H1 (cell line): ENCODE measurements at regions not wholly inside any gene's neighbourhood (a gene's known extent, or its start where the extent isn't known, plus 50 kb on each side); places are given as distances from the start of the nearest gene placed in this dataset.

Source experiments
- CTCF ChIA-PET: fragments of 300-600 bp; sonication (Branson Sonifier 250); formaldehyde crosslinking; loops from one replicate; lab custom pipeline; 2021; ENCODE audit not compliant: partially characterized antibody; lab: Charles Lee
- POLR2A ChIA-PET: fragments of 300-600 bp; sonication (Branson Sonifier 250); formaldehyde crosslinking; loops from one replicate; lab custom pipeline; 2021; ENCODE audit warnings: inconsistent platforms; ENCODE audit not compliant: partially characterized antibody; lab: Charles Lee
- DNase-seq, 2 experiments: peaks; one replicate each; pipeline versions ENCODE4 v3.0.0 to v3.0.0-alpha.2; 2010 to 2022; ENCODE audit warnings: low spot score in 2 of 2, low read depth in 1 of 2, mixed read lengths in 1 of 2
- FAIRE-seq: peaks from 2 replicates; lab custom pipeline; 2011; peaks lifted over from hg19 to GRCh38; lab: Jason Lieb, UNC
- H2AFZ ChIP-seq: 2 replicates; pipeline ENCODE4 v1.8.1; 2012; ENCODE audit warnings: low read length, inconsistent platforms
- H2AK5ac ChIP-seq: 2 replicates; pipeline ENCODE4 v1.6.1; 2013; ENCODE audit warnings: low read depth, low read length
- H2BK120ac ChIP-seq: replicated peaks from 2 replicates; pipeline ENCODE3; 2013; ENCODE audit warnings: low read depth, low read length, inconsistent platforms
- H2BK12ac ChIP-seq: 2 replicates; pipeline ENCODE4 v1.6.1; 2013; ENCODE audit warnings: low read depth, low read length
- H2BK15ac ChIP-seq: 2 replicates; pipeline ENCODE4 v1.6.1; 2013; ENCODE audit warnings: low read length
- H2BK20ac ChIP-seq: 2 replicates; pipeline ENCODE4 v1.6.1; 2013; ENCODE audit warnings: low read length
- H2BK5ac ChIP-seq: 2 replicates; pipeline ENCODE4 v1.6.1; 2013; ENCODE audit warnings: low read depth, low read length
- H3K14ac ChIP-seq: 2 replicates; pipeline ENCODE4 v1.6.1; 2013; ENCODE audit warnings: inconsistent platforms; ENCODE audit not compliant: insufficient read length
- H3K18ac ChIP-seq: 2 replicates; pipeline ENCODE4 v1.6.1; 2013; ENCODE audit warnings: low read length; ENCODE audit errors: extremely low read depth
- H3K23ac ChIP-seq: 2 replicates; pipeline ENCODE4 v1.6.1; 2013; ENCODE audit warnings: inconsistent platforms; ENCODE audit not compliant: insufficient read length
- H3K23me2 ChIP-seq: 2 replicates; pipeline ENCODE4 v1.6.1; 2013; ENCODE audit warnings: low read depth, low read length
- H3K27ac ChIP-seq: 2 replicates; pipeline ENCODE4 v1.6.1; 2011; ENCODE audit warnings: low read depth, low read length, inconsistent platforms
- H3K27me3 ChIP-seq, 4 experiments: replicated peaks in 1 of 4; 1 replicate in 1 of 4; 2 replicates in 3 of 4; pipeline versions ENCODE4 v1.6.1 to v1.8.1; 2011 to 2013; ENCODE audit warnings: low read length in 3 of 4, mild to moderate bottlenecking in 3 of 4, inconsistent platforms in 2 of 4, mixed read lengths in 2 of 4, moderate library complexity in 1 of 4; ENCODE audit not compliant: control insufficient read depth in 3 of 4, insufficient read depth in 3 of 4; ENCODE audit errors: extremely low read depth in 1 of 4
- H3K36me3 ChIP-seq, 4 experiments: 2 replicates each; pipeline versions ENCODE4 v1.6.1 to v1.8.1; 2011 to 2013; ENCODE audit warnings: mild to moderate bottlenecking in 4 of 4, low read length in 3 of 4, moderate library complexity in 2 of 4, control low read depth in 1 of 4, inconsistent platforms in 1 of 4; ENCODE audit not compliant: insufficient read depth in 4 of 4, control insufficient read depth in 2 of 4
- H3K4ac ChIP-seq: replicated peaks from 2 replicates; pipeline ENCODE3; 2013; ENCODE audit warnings: low read length, low read depth, mixed read lengths, inconsistent platforms; ENCODE audit not compliant: insufficient read length
- H3K4me1 ChIP-seq, 4 experiments: replicated peaks in 1 of 4; 1 replicate in 1 of 4; 2 replicates in 3 of 4; pipeline versions ENCODE4 v1.6.1 to v1.8.1; 2011 to 2013; ENCODE audit warnings: low read length in 3 of 4, inconsistent platforms in 2 of 4, mixed read lengths in 1 of 4; ENCODE audit not compliant: insufficient read depth in 4 of 4, control insufficient read depth in 3 of 4
- H3K4me2 ChIP-seq, 2 experiments: 2 replicates each; pipeline versions ENCODE4 v1.6.1 to v1.8.1; 2011 to 2013; ENCODE audit warnings: low read depth in 2 of 2, low read length in 2 of 2, control low read depth in 1 of 2, inconsistent platforms in 1 of 2, mild to moderate bottlenecking in 1 of 2; ENCODE audit not compliant: insufficient read depth in 1 of 2
- H3K4me3 ChIP-seq, 4 experiments: fragments of 200-600, 300-600 bp in 1 of 4; sonication (generic), shearing (Covaris generic), sonication (Bioruptor Twin) in 1 of 4; 2 replicates each; pipeline versions ENCODE4 v1.5.1 to v1.8.1; 2011 to 2016; ENCODE audit warnings: low read length in 4 of 4, low read depth in 3 of 4, control low read depth in 2 of 4, inconsistent platforms in 2 of 4, mild to moderate bottlenecking in 2 of 4, mixed read lengths in 1 of 4, moderate library complexity in 1 of 4; ENCODE audit not compliant: insufficient read depth in 2 of 4; ENCODE audit errors: extremely low read depth in 1 of 4
- H3K56ac ChIP-seq: replicated peaks from 2 replicates; pipeline ENCODE3; 2013; ENCODE audit warnings: low read depth, mild to moderate bottlenecking, mixed read lengths, low read length, inconsistent platforms; ENCODE audit not compliant: insufficient read length
- H3K79me1 ChIP-seq: 2 replicates; pipeline ENCODE4 v1.6.1; 2013; ENCODE audit warnings: low read depth, low read length, control low read depth
- H3K79me2 ChIP-seq, 2 experiments: 2 replicates each; pipeline versions ENCODE4 v1.6.1 to v1.8.1; 2012 to 2013; ENCODE audit warnings: low read length in 2 of 2, mild to moderate bottlenecking in 2 of 2, inconsistent platforms in 1 of 2; ENCODE audit not compliant: insufficient read depth in 2 of 2, control insufficient read depth in 1 of 2
- H3K9ac ChIP-seq, 4 experiments: replicated peaks in 1 of 4; 1 replicate in 1 of 4; 2 replicates in 3 of 4; pipeline versions ENCODE4 v1.6.1 to v1.8.1; 2011 to 2013; ENCODE audit warnings: low read depth in 3 of 4, low read length in 3 of 4, control low read depth in 2 of 4, mild to moderate bottlenecking in 2 of 4, moderate library complexity in 2 of 4, inconsistent platforms in 1 of 4; ENCODE audit errors: extremely low read depth in 1 of 4
- H3K9me3 ChIP-seq, 2 experiments: 2 replicates each; pipeline versions ENCODE4 v1.6.1 to v1.8.1; 2012 to 2013; ENCODE audit warnings: mild to moderate bottlenecking in 2 of 2, moderate library complexity in 2 of 2, control low read depth in 1 of 2, inconsistent platforms in 1 of 2, low read depth in 1 of 2, low read length in 1 of 2, mixed read lengths in 1 of 2; ENCODE audit not compliant: insufficient read depth in 2 of 2
- H4K20me1 ChIP-seq, 2 experiments: replicated peaks in 1 of 2; 2 replicates each; pipeline versions ENCODE3 to v1.8.1; 2011 to 2013; ENCODE audit warnings: inconsistent platforms in 2 of 2, low read length in 2 of 2, mild to moderate bottlenecking in 1 of 2; ENCODE audit not compliant: insufficient read depth in 2 of 2, control insufficient read depth in 1 of 2
- H4K5ac ChIP-seq: 2 replicates; pipeline ENCODE4 v1.6.1; 2013; ENCODE audit warnings: low read length, low read depth, mixed read lengths, inconsistent platforms; ENCODE audit not compliant: insufficient read length
- H4K8ac ChIP-seq: 2 replicates; pipeline ENCODE4 v1.8.0; 2013; ENCODE audit warnings: mild to moderate bottlenecking, moderate library complexity, low read length, inconsistent platforms; ENCODE audit not compliant: insufficient read depth; ENCODE audit errors: extremely low read depth
- H4K91ac ChIP-seq: replicated peaks from 2 replicates; pipeline ENCODE3; 2013; ENCODE audit warnings: low read length, mixed read lengths, inconsistent platforms; ENCODE audit not compliant: insufficient read length
- BCL11A ChIP-seq, 2 experiments: IDR thresholded peaks; one replicate each; pipeline ENCODE4 v1.6.1; 2011; ENCODE audit warnings: low read depth in 2 of 2, low read length in 2 of 2, mild to moderate bottlenecking in 2 of 2
- EZH2 ChIP-seq: fragments of 200-600 bp; sonication (generic); IDR thresholded peaks from 2 replicates; pipeline ENCODE4 v1.7.1; 2012; ENCODE audit warnings: low read depth, mild to moderate bottlenecking, moderate library complexity, low read length, inconsistent platforms; ENCODE audit not compliant: severe bottlenecking
- FOSL1 ChIP-seq: IDR thresholded peaks from 2 replicates; pipeline ENCODE4 v1.6.1; 2011; ENCODE audit warnings: mild to moderate bottlenecking, low read depth, low read length, moderate library complexity; ENCODE audit not compliant: insufficient read depth
- JUND ChIP-seq: IDR thresholded peaks from 2 replicates; pipeline ENCODE4 v1.6.1; 2011; ENCODE audit warnings: mild to moderate bottlenecking, improper control_type of control experiment, low read length
- MAFK ChIP-seq: IDR thresholded peaks from 2 replicates; pipeline ENCODE4 v1.6.1; 2012; ENCODE audit warnings: low read depth, mild to moderate bottlenecking, improper control_type of control experiment, low read length
- POU5F1 ChIP-seq: IDR thresholded peaks from 2 replicates; pipeline ENCODE4 v1.6.1; 2011; ENCODE audit warnings: low read depth, mild to moderate bottlenecking, low read length, moderate library complexity
- SP4 ChIP-seq: IDR thresholded peaks from 2 replicates; pipeline ENCODE4 v1.6.1; 2012; ENCODE audit warnings: low read length, inconsistent platforms
- ZNF274 ChIP-seq: IDR thresholded peaks from 2 replicates; pipeline ENCODE4 v1.7.0; 2012; ENCODE audit warnings: low read length, borderline replicate concordance; ENCODE audit errors: extremely low read depth
- WGBS, 2 experiments: shearing (Covaris generic) in 1 of 2; methylation state at CpG; one replicate each; pipeline versions ENCODE4 v1.1.6 to v1.1.7; 2013 to 2015; ENCODE audit warnings: low lambda C conversion rate in 2 of 2, mixed read lengths in 2 of 2, inconsistent platforms in 1 of 2, low coverage in 1 of 2, missing lambda C conversion rate in 1 of 2; ENCODE audit not compliant: insufficient replicate concordance in 2 of 2, insufficient coverage in 1 of 2, insufficient read length in 1 of 2; ENCODE audit errors: extremely low coverage in 1 of 2, missing lambda C conversion rate in 1 of 2; 5-methylcytosine and 5-hydroxymethylcytosine counted together
- TF ChIP-seq, protein P1 (sequence below): IDR thresholded peaks from 2 replicates; pipeline ENCODE4 v1.6.1; 2012; ENCODE audit warnings: inconsistent platforms

DNA sequence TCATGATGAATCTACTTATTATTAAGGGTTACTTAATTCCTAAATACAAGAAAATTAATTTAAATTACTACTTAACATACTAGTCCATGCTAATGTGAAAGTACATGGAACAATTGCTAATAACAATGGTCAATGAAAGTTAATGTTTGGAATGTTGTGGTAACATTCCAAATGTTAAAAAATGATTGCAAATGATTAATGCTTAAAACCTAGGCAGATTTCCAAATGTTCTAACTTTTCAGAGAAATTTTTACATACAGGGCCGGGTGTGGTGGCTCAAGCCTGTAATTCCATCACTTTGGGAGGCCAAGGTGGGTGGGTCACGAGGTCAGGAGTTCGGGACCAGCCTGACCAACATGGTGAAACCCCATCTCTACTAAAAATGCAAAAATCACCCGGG, 1851.3 kb upstream of the PCDH7 start:
- H2BK12ac ChIP-seq, result no peak overlapping the region
- H3K56ac ChIP-seq, result no peak overlapping the region
- H3K23ac ChIP-seq, result no peak overlapping the region
- H2BK15ac ChIP-seq, result no peak overlapping the region
- no peaks in the 10 kb centered on the region for H3K23me2 ChIP-seq
- H3K27ac ChIP-seq, result no peak overlapping the region
- H3K14ac ChIP-seq, result no peak overlapping the region
- H4K20me1 ChIP-seq, result no peaks in the 10 kb centered on the region
- H2BK5ac ChIP-seq, result no peak overlapping the region
- H2BK20ac ChIP-seq, result no peak overlapping the region
- POLR2A ChIA-PET, result no interaction called here
- no peak overlapping the region for H2AK5ac ChIP-seq
- FAIRE-seq (no peak), DNase-seq (no peak)
- no peak overlapping the region for H4K5ac ChIP-seq
- no peak overlapping the region for H3K4me2 ChIP-seq
- H3K4ac ChIP-seq, result no peak overlapping the region
- H3K79me1 ChIP-seq, result no peaks in the 10 kb centered on the region
- no peaks in the 10 kb centered on the region for H3K4me1 ChIP-seq
- no peak overlapping the region for H3K18ac ChIP-seq
- H3K4me3 ChIP-seq, result no peak overlapping the region
- H3K27me3 ChIP-seq, result no peaks in the 10 kb centered on the region
- H3K79me2 ChIP-seq, result no peaks in the 10 kb centered on the region
- H2AFZ ChIP-seq, result no peak overlapping the region
- no peak overlapping the region for H3K9ac ChIP-seq
- no peak overlapping the region for H4K8ac ChIP-seq
- CTCF ChIA-PET, result no interaction called here
- no peak for TF ChIP-seq JUND
- no peak for TF ChIP-seq EZH2
- TF ChIP-seq, protein P1, sequence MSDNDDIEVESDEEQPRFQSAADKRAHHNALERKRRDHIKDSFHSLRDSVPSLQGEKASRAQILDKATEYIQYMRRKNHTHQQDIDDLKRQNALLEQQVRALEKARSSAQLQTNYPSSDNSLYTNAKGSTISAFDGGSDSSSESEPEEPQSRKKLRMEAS, result no peak
- TF ChIP-seq BCL11A (IDR thresholded peaks at IDR 0.05; ENCODE audit: low read depth in 2 of 2, low read length in 2 of 2), result no peak
- TF ChIP-seq FOSL1, result no peak
- TF ChIP-seq SP4, result no peak
- TF ChIP-seq POU5F1, result no peak
- TF ChIP-seq ZNF274, result no peak
- TF ChIP-seq MAFK, result no peak
- no peaks in the 10 kb centered on the region for H3K36me3 ChIP-seq
- 95% methylated on average over 4 of the region's 4 CpGs; no CpG with 5 or more reads in 1 of the 2 experiments for WGBS, 2 experiments
- H3K9me3 ChIP-seq, result no peaks in the 10 kb centered on the region; a peak in 1 of 4 replicates
- H4K91ac ChIP-seq, result no peak overlapping the region
- no peak overlapping the region for H2BK120ac ChIP-seq
